HCT116 (cell line): ENCODE measurements at regions not wholly inside any gene's neighbourhood (a gene's known extent, or its start where the extent isn't known, plus 50 kb on each side); places are given as distances from the start of the nearest gene placed in this dataset.

Experiments used
- ATAC-seq: fragments of 200-7000 bp; cut with Tn5 transposase; 2 replicates; pipeline ENCODE4 v1.9.1; 2020; ENCODE audit warnings: mild to moderate bottlenecking, moderate library complexity
- BruUV-seq: library from RNA; stranded (reverse); fragments of 400-500 nt; replicated peaks from 2 replicates; lab custom pipeline; 2021; lab: Mats Ljungman, UMichigan
- CTCF ChIA-PET: fragments of 300-600 bp; sonication (Branson Sonifier 250); formaldehyde crosslinking; loops from one replicate; lab custom pipeline; 2021; ENCODE audit warnings: antibody characterized with exemption; lab: Charles Lee
- POLR2A ChIA-PET: fragments of 300-600, 350-600 bp; sonication (Branson Sonifier 250); formaldehyde crosslinking; loops from one replicate; lab custom pipeline; 2021; ENCODE audit warnings: antibody characterized with exemption; lab: Charles Lee
- RAD21 ChIA-PET, 2 experiments: fragments of 300-600 bp; sonication (Branson Sonifier 250); formaldehyde crosslinking; loops; one replicate each; lab custom pipeline; 2023; ENCODE audit warnings: low total read pairs in 2 of 2; ENCODE audit not compliant: uncharacterized antibody in 2 of 2, unreplicated experiment in 2 of 2, low non-redundant PET in 1 of 2; lab: Charles Lee
- DNase-seq: peaks from one replicate; pipeline ENCODE4 v3.0.0-alpha.2; 2010; ENCODE audit warnings: low read depth, low spot score
- H2AFZ ChIP-seq: fragments of 200-600 bp; shearing (Covaris generic), sonication (generic); 2 replicates; pipeline ENCODE4 v1.6.1; 2017; ENCODE audit warnings: low read depth, mixed run types, mixed read lengths, antibody characterized with exemption, low read length; ENCODE audit not compliant: poor library complexity, severe bottlenecking
- H3K27ac ChIP-seq: 2 replicates; pipeline ENCODE4 v1.5.1; 2012; ENCODE audit warnings: low read depth, low read length
- H3K27me3 ChIP-seq: fragments of 200-600 bp; sonication (generic); 2 replicates; pipeline ENCODE4 v1.6.1; 2016; ENCODE audit warnings: mixed run types, low read length, mixed read lengths; ENCODE audit not compliant: insufficient read depth
- H3K36me3 ChIP-seq, 2 experiments: fragments of 200-500 bp in 1 of 2; fragments of 200-600 bp in 1 of 2; sonication (Bioruptor generic) in 1 of 2; sonication (generic) in 1 of 2; 2 replicates each; pipeline versions ENCODE4 v1.5.1 to v1.6.1; 2014 to 2016; ENCODE audit warnings: low read length in 2 of 2, inconsistent platforms in 1 of 2, mixed read lengths in 1 of 2, mixed run types in 1 of 2; ENCODE audit not compliant: insufficient read depth in 2 of 2, control insufficient read depth in 1 of 2
- H3K4me1 ChIP-seq, 2 experiments: fragments of 200-600 bp in 1 of 2; sonication (generic) in 1 of 2; 2 replicates each; pipeline versions ENCODE4 v1.5.1 to v1.6.1; 2012 to 2017; ENCODE audit warnings: low read length in 2 of 2, inconsistent platforms in 1 of 2, mild to moderate bottlenecking in 1 of 2, mixed read lengths in 1 of 2, mixed run types in 1 of 2, moderate library complexity in 1 of 2; ENCODE audit not compliant: insufficient read depth in 2 of 2, control insufficient read depth in 1 of 2
- H3K4me2 ChIP-seq: fragments of 200-600 bp; sonication (generic); 2 replicates; pipeline ENCODE4 v1.6.1; 2017; ENCODE audit warnings: mixed run types, low read length, mixed read lengths
- H3K4me3 ChIP-seq, 2 experiments: fragments of 200-600 bp in 1 of 2; sonication (generic) in 1 of 2; replicated peaks in 1 of 2; 2 replicates each; pipeline ENCODE4 v1.5.1; 2011 to 2016; ENCODE audit warnings: low read length in 2 of 2, control low read depth in 1 of 2, low read depth in 1 of 2, mild to moderate bottlenecking in 1 of 2, mixed read lengths in 1 of 2, mixed run types in 1 of 2
- H3K79me2 ChIP-seq: fragments of 200-600 bp; sonication (generic); 2 replicates; pipeline ENCODE4 v1.6.1; 2017; ENCODE audit warnings: mild to moderate bottlenecking, mixed run types, low read length, moderate library complexity, mixed read lengths; ENCODE audit not compliant: insufficient read depth
- H3K9ac ChIP-seq: fragments of 200-600 bp; sonication (generic); 2 replicates; pipeline ENCODE4 v1.6.1; 2016; ENCODE audit warnings: low read length, mixed read lengths
- H3K9me2 ChIP-seq: fragments of 200-600 bp; sonication (generic), shearing (Covaris generic); 2 replicates; pipeline ENCODE4 v1.6.1; 2017; ENCODE audit warnings: mixed run types, mild to moderate bottlenecking, moderate library complexity; ENCODE audit not compliant: insufficient read depth
- H3K9me3 ChIP-seq, 2 experiments: fragments of 200-500 bp in 1 of 2; fragments of 200-600 bp in 1 of 2; sonication (Bioruptor generic) in 1 of 2; sonication (generic) in 1 of 2; 2 replicates each; pipeline ENCODE4 v1.6.1; 2014 to 2017; ENCODE audit warnings: low read length in 2 of 2, mixed read lengths in 2 of 2, inconsistent platforms in 1 of 2, low read depth in 1 of 2, mild to moderate bottlenecking in 1 of 2, mixed run types in 1 of 2, moderate library complexity in 1 of 2; ENCODE audit not compliant: control insufficient read depth in 1 of 2, insufficient read depth in 1 of 2
- H4K20me1 ChIP-seq: fragments of 200-600 bp; sonication (generic), shearing (Covaris generic); 2 replicates; pipeline ENCODE4 v1.6.1; 2017; ENCODE audit warnings: mixed run types, mild to moderate bottlenecking, moderate library complexity; ENCODE audit not compliant: insufficient read depth
- ATF3 ChIP-seq: IDR thresholded peaks from 2 replicates; pipeline ENCODE4 v1.6.1; 2012
- CBX3 ChIP-seq: IDR thresholded peaks from 2 replicates; pipeline ENCODE4 v1.6.1; 2012; ENCODE audit warnings: low read depth
- CEBPB ChIP-seq: IDR thresholded peaks from 2 replicates; pipeline ENCODE4 v1.6.1; 2012; ENCODE audit warnings: low read depth
- CTCF ChIP-seq, 3 experiments: fragments of 200-600 bp in 1 of 3; sonication (generic) in 1 of 3; IDR thresholded peaks in 2 of 3; conservative IDR thresholded peaks in 1 of 3; 2 replicates each; pipeline ENCODE4 v1.5.1; 2012 to 2017; ENCODE audit warnings: low read depth in 2 of 3, low read length in 2 of 3, antibody characterized with exemption in 1 of 3, borderline replicate concordance in 1 of 3, control low read depth in 1 of 3, mild to moderate bottlenecking in 1 of 3, mixed read lengths in 1 of 3, mixed run types in 1 of 3, moderate library complexity in 1 of 3; ENCODE audit not compliant: insufficient read depth in 1 of 3
- ELF1 ChIP-seq: IDR thresholded peaks from 2 replicates; pipeline ENCODE4 v1.6.1; 2012; ENCODE audit warnings: low read depth, borderline replicate concordance
- EZH2 ChIP-seq: fragments of 200-600 bp; sonication (generic); IDR thresholded peaks from 2 replicates; pipeline ENCODE4 v1.6.1; 2017; ENCODE audit warnings: antibody characterized with exemption, mixed run types
- EZH2phosphoT487 ChIP-seq: fragments of 200-600 bp; IDR thresholded peaks from 2 replicates; pipeline ENCODE4 v1.6.1; 2018; ENCODE audit warnings: antibody characterized with exemption, borderline replicate concordance
- FOSL1 ChIP-seq: IDR thresholded peaks from 2 replicates; pipeline ENCODE4 v1.6.1; 2012; ENCODE audit warnings: low read depth
- JUND ChIP-seq: IDR thresholded peaks from 2 replicates; pipeline ENCODE4 v1.6.1; 2012
- MAX ChIP-seq: IDR thresholded peaks from 2 replicates; pipeline ENCODE4 v1.6.1; 2012
- POLR2AphosphoS5 ChIP-seq: IDR thresholded peaks from 2 replicates; pipeline ENCODE4 v1.6.1; 2011; ENCODE audit warnings: mild to moderate bottlenecking, low read depth, low read length, moderate library complexity
- RAD21 ChIP-seq: IDR thresholded peaks from 2 replicates; pipeline ENCODE4 v1.6.1; 2012; ENCODE audit warnings: low read depth, mild to moderate bottlenecking
- SIN3A ChIP-seq: IDR thresholded peaks from 2 replicates; pipeline ENCODE4 v1.6.1; 2012; ENCODE audit warnings: low read depth
- SP1 ChIP-seq: IDR thresholded peaks from 2 replicates; pipeline ENCODE4 v1.6.1; 2012; ENCODE audit warnings: low read depth
- TCF7L2 ChIP-seq: IDR thresholded peaks from 2 replicates; pipeline ENCODE4 v1.7.0; 2011; ENCODE audit warnings: borderline replicate concordance, inconsistent platforms; ENCODE audit not compliant: insufficient read depth, insufficient read length; ENCODE audit errors: extremely low read depth
- ZFX ChIP-seq: fragments of 450-650 bp; IDR thresholded peaks from 2 replicates; pipeline ENCODE4 v1.6.1; 2017
- ZNF274 ChIP-seq: fragments of 200-500 bp; sonication (Bioruptor generic); IDR thresholded peaks from 2 replicates; pipeline ENCODE4 v1.6.1; 2014; ENCODE audit warnings: mild to moderate bottlenecking, low read depth, low read length, inconsistent platforms
- intact Hi-C: fragments of 100-400 bp; cut with micrococcal nuclease; formaldehyde crosslinking; loops from 2 replicates; pipeline ENCODE4 v1.10.0; 2022

- H3K4me1 ChIP-seq = peaks cover 86 to 96% of the 10 kb centered on the region in 2 experiments
- CTCF ChIA-PET = interaction anchor here (0.5 kb wide), 1 partner anchor 60 kb away, joined by 3 read pairs; no protein-coding TSS in a partner anchor
- no peak for DNase-seq
These were observed 557.6 kb upstream of the DIPK2B start for GRCh38 chrX:45758319-45758718.

More at GRCh38 chrX:45758319-45758718, 557.6 kb upstream of the DIPK2B start:
- intact Hi-C loops = loop anchor here (5.0 kb wide), 1 partner anchor 241 kb away; no protein-coding TSS in a partner anchor
- ChIA-PET POLR2A (interaction anchor here (1.0 to 1.5 kb wide), 2 partner anchors 11 to 12 kb away, joined by 3 to 5 read pairs; no protein-coding TSS in a partner anchor), RAD21 (no interaction called here)
- BruUV-seq = no TSS peak
- Histone ChIP-seq H3K27ac (peak overlapping the region; percentile 94), H3K4me3 (no peak overlapping the region), H3K9ac (peak overlapping the region; percentile 38), H3K79me2 (peaks cover 99% of the 10 kb centered on the region), H4K20me1 (0 out of 2 replicates have a peak, but pooled peaks cover 5% of the 10 kb centered on the region), H3K9me2 (no peaks in the 10 kb centered on the region), H3K9me3 (no peaks in the 10 kb centered on the region), H3K36me3 (peaks cover 3 to 17% of the 10 kb centered on the region in 2 experiments; a peak in 3 of 4 replicates), H3K27me3 (no peaks in the 10 kb centered on the region), H3K4me2 (peak overlapping the region; percentile 42), H2AFZ (no peak overlapping the region)
- peak; percentile 33 for ATAC-seq
- TF ChIP-seq CEBPB (no peak), FOSL1 (no peak), POLR2AphosphoS5 (no peak), CTCF (IDR thresholded peaks at IDR 0.05 in 2 of 3, conservative IDR thresholded peaks at IDR 0.05 in 1 of 3; ENCODE audit: borderline replicate concordance in 1 of 3, insufficient read depth in 1 of 3, low read depth in 2 of 3, low read length in 2 of 3) (no peak), ELF1 (no peak), ATF3 (no peak), RAD21 (no peak), ZFX (no peak), EZH2phosphoT487 (no peak), SP1 (no peak), CBX3 (no peak), TCF7L2 (no peak), MAX (no peak), SIN3A (no peak), ZNF274 (no peak), JUND (no peak), EZH2 (no peak)
